Ascending aorta (tissue), 2 donors: ENCODE measurements at regions not wholly inside any gene's neighbourhood (a gene's known extent, or its start where the extent isn't known, plus 50 kb on each side); places are given as distances from the start of the nearest gene placed in this dataset.

Experiments
- DNase-seq, 2 donors: peaks; one replicate each; pipeline ENCODE4 v3.0.0-alpha.2; 2019; ENCODE audit warnings: low spot score in 2 of 2
- H3K27ac ChIP-seq, 2 donors: fragments of 200-600 bp; sonication (generic); one replicate each; pipeline ENCODE4 v1.5.1; 2016 to 2017; ENCODE audit warnings: mild to moderate bottlenecking in 1 of 2
- H3K27me3 ChIP-seq: fragments of 200-600 bp; sonication (generic); one replicate; pipeline ENCODE4 v1.5.1; 2017
- H3K36me3 ChIP-seq, 2 donors: fragments of 200-600 bp; sonication (generic); one replicate each; pipeline ENCODE4 v1.5.1; 2016
- H3K4me1 ChIP-seq, 2 donors: fragments of 200-600 bp; sonication (generic); one replicate each; pipeline ENCODE4 v1.5.1; 2016 to 2017; ENCODE audit warnings: mild to moderate bottlenecking in 1 of 2
- H3K4me3 ChIP-seq, 2 donors: fragments of 200-600 bp; sonication (generic); one replicate each; pipeline ENCODE4 v1.5.1; 2016 to 2017; ENCODE audit warnings: mild to moderate bottlenecking in 1 of 2
- H3K9me3 ChIP-seq, 2 donors: fragments of 200-600 bp; sonication (generic); one replicate each; pipeline ENCODE4 v1.5.1; 2016
- intact Hi-C: fragments of 100-400 bp; cut with DNase I; formaldehyde crosslinking; loops from one replicate; pipeline ENCODE4 v1.15.1; 2023
- TF ChIP-seq, protein P1 (sequence below), 3 experiments: fragments of 200-600 bp in 2 of 3; fragments of 450-650 bp in 1 of 3; sonication (generic) in 2 of 3; IDR thresholded peaks; one replicate each; pipeline ENCODE4 v1.5.1; 2016 to 2019; ENCODE audit warnings: antibody characterized with exemption in 3 of 3, mild to moderate bottlenecking in 1 of 3, moderate library complexity in 1 of 3

DNA sequence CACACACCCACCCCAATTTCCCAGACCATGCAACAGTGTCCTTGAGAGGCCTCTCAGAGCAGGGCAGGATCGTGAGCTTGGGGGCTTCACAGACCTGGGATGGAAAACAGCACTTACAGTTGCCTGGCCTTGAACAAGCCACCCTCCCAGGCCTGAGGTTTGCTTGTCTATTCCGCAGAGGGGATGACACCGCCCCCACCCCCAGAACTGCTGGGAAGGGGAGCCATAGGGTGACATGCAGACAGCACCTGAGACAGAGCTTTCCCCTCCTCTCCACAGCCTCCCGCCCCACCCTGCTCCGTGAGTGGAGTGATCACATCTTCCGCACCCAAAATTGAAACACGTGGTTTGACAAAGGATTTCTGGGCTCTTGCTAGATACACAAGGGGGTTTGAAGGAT is 131.5 kb upstream of the TNRC6C start:
- H3K36me3 ChIP-seq, result no peaks in the 10 kb centered on the region
- H3K9me3 ChIP-seq, result no peaks in the 10 kb centered on the region
- no peak overlapping the region for H3K27ac ChIP-seq
- no peak overlapping the region for H3K4me3 ChIP-seq
- DNase-seq, result peak in 1 of 2 donors; percentile 52
- H3K4me1 ChIP-seq, result peaks cover 25 to 38% of the 10 kb centered on the region in 2 donors
- H3K27me3 ChIP-seq, result no peaks in the 10 kb centered on the region
- TF ChIP-seq, protein P1, sequence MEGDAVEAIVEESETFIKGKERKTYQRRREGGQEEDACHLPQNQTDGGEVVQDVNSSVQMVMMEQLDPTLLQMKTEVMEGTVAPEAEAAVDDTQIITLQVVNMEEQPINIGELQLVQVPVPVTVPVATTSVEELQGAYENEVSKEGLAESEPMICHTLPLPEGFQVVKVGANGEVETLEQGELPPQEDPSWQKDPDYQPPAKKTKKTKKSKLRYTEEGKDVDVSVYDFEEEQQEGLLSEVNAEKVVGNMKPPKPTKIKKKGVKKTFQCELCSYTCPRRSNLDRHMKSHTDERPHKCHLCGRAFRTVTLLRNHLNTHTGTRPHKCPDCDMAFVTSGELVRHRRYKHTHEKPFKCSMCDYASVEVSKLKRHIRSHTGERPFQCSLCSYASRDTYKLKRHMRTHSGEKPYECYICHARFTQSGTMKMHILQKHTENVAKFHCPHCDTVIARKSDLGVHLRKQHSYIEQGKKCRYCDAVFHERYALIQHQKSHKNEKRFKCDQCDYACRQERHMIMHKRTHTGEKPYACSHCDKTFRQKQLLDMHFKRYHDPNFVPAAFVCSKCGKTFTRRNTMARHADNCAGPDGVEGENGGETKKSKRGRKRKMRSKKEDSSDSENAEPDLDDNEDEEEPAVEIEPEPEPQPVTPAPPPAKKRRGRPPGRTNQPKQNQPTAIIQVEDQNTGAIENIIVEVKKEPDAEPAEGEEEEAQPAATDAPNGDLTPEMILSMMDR (IDR thresholded peaks at IDR 0.05), result no peak
- intact Hi-C loops, result no loop called here

DNA sequence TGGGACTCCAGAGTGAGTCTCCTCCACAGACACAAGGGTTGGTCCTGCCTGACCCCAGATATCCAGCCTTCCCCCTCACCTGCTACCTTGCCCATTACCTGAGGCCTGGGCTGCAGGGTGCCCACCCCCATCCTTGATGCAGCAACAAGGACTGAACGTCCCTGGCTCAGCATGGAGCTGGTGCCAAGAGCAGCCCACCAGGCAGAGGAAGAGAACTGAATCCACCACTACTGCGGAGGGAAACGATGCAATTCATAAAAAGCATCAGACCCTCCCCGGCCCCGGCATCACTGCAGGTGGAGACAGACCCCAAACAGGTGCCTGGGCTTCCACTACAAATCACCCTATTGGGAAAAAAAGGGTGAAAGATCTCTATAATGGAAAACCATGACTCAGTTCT is 131.0 kb upstream of the TNRC6C start:
- Histone ChIP-seq H3K27ac (no peak overlapping the region), H3K4me3 (no peak overlapping the region), H3K27me3 (no peaks in the 10 kb centered on the region), H3K9me3 (no peaks in the 10 kb centered on the region), H3K4me1 (peaks cover 25 to 38% of the 10 kb centered on the region in 2 donors), H3K36me3 (no peaks in the 10 kb centered on the region)
- DNase-seq, result peak in 1 of 2 donors; percentile 34
- TF ChIP-seq, protein P1 (IDR thresholded peaks at IDR 0.05), result no peak
- intact Hi-C loops, result no loop called here

DNA sequence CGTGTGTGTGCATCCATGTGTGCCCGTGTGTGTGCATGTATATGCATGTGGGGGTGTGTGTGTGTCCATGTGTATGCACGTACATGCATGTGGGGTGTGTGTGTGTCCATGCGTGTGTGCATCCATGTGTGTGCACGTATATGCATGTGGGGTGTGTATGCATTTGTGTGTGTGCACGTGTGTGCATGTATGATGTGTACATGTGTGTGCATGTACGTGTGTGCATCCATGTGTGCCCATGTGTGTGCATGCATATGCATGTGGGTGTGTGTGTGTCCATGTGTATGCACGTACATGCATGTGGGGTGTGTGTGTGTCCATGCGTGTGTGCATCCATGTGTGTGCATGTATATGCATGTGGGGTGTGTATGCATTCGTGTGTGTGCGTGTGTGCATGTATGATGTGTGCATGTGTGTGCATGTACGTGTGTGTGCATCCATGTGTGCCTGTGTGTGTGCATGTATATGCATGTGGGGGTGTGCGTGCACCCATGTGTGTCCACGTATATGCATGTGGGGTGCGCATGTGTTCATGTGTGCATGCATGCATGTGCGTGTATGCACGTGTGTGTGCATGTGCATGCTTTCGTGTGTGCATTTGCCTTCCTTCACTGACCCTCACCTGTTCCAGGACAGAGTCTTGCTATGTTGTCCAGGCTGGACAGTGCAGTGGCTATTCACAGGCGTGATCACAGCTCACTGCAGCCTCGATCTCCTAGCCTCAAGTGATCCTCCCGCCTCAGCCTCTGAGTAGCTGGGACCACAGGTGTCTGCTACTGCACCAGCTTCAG is 129.6 kb upstream of the TNRC6C start:
- H3K4me1 ChIP-seq, result peaks cover 15 to 29% of the 10 kb centered on the region in 2 donors
- H3K27me3 ChIP-seq, result no peaks in the 10 kb centered on the region
- peak in 1 of 2 donors; percentile 59 for DNase-seq
- intact Hi-C loops, result no loop called here
- TF ChIP-seq, protein P1 (IDR thresholded peaks at IDR 0.05), result no peak
- no peaks in the 10 kb centered on the region for H3K36me3 ChIP-seq
- no peak overlapping the region for H3K4me3 ChIP-seq
- H3K9me3 ChIP-seq, result no peaks in the 10 kb centered on the region
- peak overlapping the region in 1 of 2 donors; percentile 98 for H3K27ac ChIP-seq

DNA sequence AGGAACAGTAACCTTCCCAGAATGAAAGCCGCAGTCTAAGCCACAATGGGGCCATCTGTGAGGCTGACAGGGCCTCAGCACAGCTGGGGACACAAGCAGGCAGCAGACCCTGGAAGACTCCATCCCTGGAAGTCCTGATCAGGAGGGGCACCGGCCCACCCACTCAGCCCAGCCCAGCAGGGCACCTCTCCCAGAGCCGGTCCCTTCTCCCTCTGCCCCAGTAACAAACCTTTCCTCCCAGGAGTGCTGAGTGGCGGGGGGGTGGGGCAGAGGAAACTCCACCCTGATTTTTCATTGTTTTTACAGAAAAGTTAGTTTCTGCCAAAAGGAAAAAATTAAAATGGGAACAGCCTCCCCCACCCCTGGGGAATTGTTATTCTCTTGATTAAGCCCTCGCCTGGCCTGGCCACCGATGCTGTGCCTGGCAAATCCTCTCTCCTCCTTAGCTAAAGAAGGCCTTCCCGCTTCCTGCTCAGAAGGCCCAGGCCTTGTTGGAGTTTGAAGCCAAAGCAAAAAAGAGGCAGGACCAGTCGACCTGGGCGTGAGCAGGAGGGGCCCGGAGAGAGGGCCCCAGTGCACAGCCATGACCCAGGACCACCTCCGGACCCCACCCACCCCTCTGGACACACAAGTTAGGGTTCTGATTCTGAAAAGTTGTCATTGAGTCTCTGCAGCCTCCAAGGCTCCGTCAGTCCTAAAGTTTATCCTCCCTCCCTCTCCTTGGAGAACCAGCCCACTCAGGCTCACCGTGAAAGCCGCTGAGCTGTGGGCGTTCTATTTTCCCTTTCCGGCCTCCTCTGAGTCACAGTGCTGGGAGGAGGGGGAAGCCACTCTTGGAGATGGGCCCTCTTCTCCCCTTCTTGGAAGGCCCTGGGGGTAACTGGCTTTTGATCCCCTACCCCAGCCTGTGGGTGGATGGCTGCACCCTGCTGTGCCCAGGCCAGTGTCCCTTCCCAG is 128.4 kb upstream of the TNRC6C start:
- no peaks in the 10 kb centered on the region for H3K36me3 ChIP-seq
- H3K27ac ChIP-seq, result peak overlapping the region; percentile 93 to 98
- TF ChIP-seq, protein P1 (IDR thresholded peaks at IDR 0.05), result no peak
- no peaks in the 10 kb centered on the region for H3K9me3 ChIP-seq
- DNase-seq, result peak in 1 of 2 donors; percentile 90
- H3K4me1 ChIP-seq, result peaks cover 18 to 40% of the 10 kb centered on the region in 2 donors
- H3K4me3 ChIP-seq, result peak overlapping the region in 1 of 2 donors; percentile 38
- H3K27me3 ChIP-seq, result no peaks in the 10 kb centered on the region
- intact Hi-C loops, result loop anchor here (1.0 to 5.0 kb wide), 7 partner anchors 19 to 513 kb away; a partner anchor contains a TSS

DNA sequence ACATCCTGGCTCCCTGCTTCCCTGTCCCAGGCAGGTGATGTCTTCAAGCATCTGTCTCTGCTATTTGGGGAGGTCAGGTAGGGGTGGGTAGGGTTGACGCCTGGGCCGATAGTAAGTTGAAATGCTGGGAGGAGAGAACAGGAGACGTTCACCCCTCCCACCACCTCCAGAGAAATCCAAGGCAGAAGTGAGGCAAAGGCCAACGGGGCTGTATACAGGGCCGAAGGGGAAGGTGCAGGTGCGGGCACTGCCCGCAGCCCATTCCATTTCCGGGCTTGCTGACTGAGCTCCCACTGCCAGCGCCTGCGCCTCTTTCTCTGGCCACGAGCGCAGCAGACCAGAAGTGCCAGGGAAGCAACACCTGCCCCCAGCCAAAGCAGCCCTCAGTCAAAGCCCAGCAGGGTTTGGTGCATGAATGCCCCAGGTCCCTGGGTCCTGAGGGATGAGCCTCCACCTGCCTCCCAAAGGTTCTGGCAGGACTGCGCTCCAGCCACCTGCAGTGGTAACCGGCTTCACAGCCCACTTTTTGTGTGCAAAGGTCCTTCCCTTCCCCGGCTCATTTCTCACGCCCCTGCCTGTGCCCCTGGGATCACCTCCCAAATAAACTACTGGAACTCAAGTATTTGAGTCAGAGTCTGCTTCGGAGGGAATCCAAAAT is 127.6 kb upstream of the TNRC6C start:
- no peaks in the 10 kb centered on the region for H3K9me3 ChIP-seq
- no peaks in the 10 kb centered on the region for H3K36me3 ChIP-seq
- H3K27me3 ChIP-seq, result no peaks in the 10 kb centered on the region
- H3K4me1 ChIP-seq, result peaks cover 18 to 40% of the 10 kb centered on the region in 2 donors
- intact Hi-C loops, result loop anchor here (1.0 to 5.0 kb wide), 7 partner anchors 20 to 514 kb away; a partner anchor contains a TSS
- H3K4me3 ChIP-seq, result peak overlapping the region in 1 of 2 donors; percentile 38
- TF ChIP-seq, protein P1 (IDR thresholded peaks at IDR 0.05), result no peak
- H3K27ac ChIP-seq, result peak overlapping the region; percentile 93 to 98
- DNase-seq, result peak in 1 of 2 donors; percentile 61
